Activated CD4-positive, alpha-beta T cell treated with anti-CD3 and anti-CD28 coated beads, Interleukin-10, Interleukin-2, amounts not matched to agents 100 ng/mL and 50 ng/mL, durations not matched to agents 16 hours and 8 hours (primary cell): ENCODE measurements at regions not wholly inside any gene's neighbourhood (a gene's known extent, or its start where the extent isn't known, plus 50 kb on each side); places are given as distances from the start of the nearest gene placed in this dataset.
A peak's percentile ranks its signal among the peaks of the same experiment; 100 is the strongest.
"Not testable (repeated sequence)": the region's sequence is repeated elsewhere in the genome, so short reads cannot be mapped to it uniquely, and the experiment has no call there.

Experiments
- DNase-seq: peaks from one replicate; pipeline ENCODE4 v3.0.0-alpha.2; 2020

- DNase-seq = no peak
These were observed 681.0 kb downstream of the RPL10L start for GRCh38 chr14:45970621-45971020.

- no peak for DNase-seq
These were observed 683.5 kb downstream of the RPL10L start for GRCh38 chr14:45968037-45968436.

GRCh38 chr14:45949479-45949878 lies 696.5 kb upstream of the MIS18BP1 start:
- DNase-seq = no peak

GRCh38 chr14:45947830-45948229 lies 694.8 kb upstream of the MIS18BP1 start:
- DNase-seq = no peak

GRCh38 chr14:45946251-45946650 lies 693.2 kb upstream of the MIS18BP1 start:
- DNase-seq = no peak

- no peak for DNase-seq
These were observed 687.3 kb upstream of the MIS18BP1 start for GRCh38 chr14:45940318-45940717.

- no peak for DNase-seq
These were observed 686.6 kb upstream of the MIS18BP1 start for GRCh38 chr14:45939572-45939971.

- not testable (repeated sequence) for DNase-seq
These were observed 667.0 kb upstream of the MIS18BP1 start for GRCh38 chr14:45919995-45920394.

- DNase-seq = no peak
These were observed 663.4 kb upstream of the MIS18BP1 start for GRCh38 chr14:45916340-45916953.

- no peak for DNase-seq
These were observed 654.8 kb upstream of the MIS18BP1 start for GRCh38 chr14:45907782-45908181.

GRCh38 chr14:45906257-45906656 lies 653.3 kb upstream of the MIS18BP1 start:
- DNase-seq = peak; percentile 4

- no peak for DNase-seq
These were observed 652.7 kb upstream of the MIS18BP1 start for GRCh38 chr14:45905672-45906071.

- DNase-seq = no peak
These were observed 651.3 kb upstream of the MIS18BP1 start for GRCh38 chr14:45904314-45904713.

- no peak for DNase-seq
These were observed 649.2 kb upstream of the MIS18BP1 start for GRCh38 chr14:45902241-45902640.

GRCh38 chr14:45897439-45897838 lies 644.4 kb upstream of the MIS18BP1 start:
- DNase-seq = no peak

GRCh38 chr14:45893127-45893526 lies 640.1 kb upstream of the MIS18BP1 start:
- DNase-seq = no peak

- DNase-seq = no peak
These were observed 638.5 kb upstream of the MIS18BP1 start for GRCh38 chr14:45891417-45892080.

GRCh38 chr14:45888766-45889285 lies 635.8 kb upstream of the MIS18BP1 start:
- DNase-seq = not testable (repeated sequence)

GRCh38 chr14:45877981-45878380 lies 625.0 kb upstream of the MIS18BP1 start:
- no peak for DNase-seq

GRCh38 chr14:45868863-45869262 lies 615.9 kb upstream of the MIS18BP1 start:
- no peak for DNase-seq

GRCh38 chr14:45868377-45868776 lies 615.4 kb upstream of the MIS18BP1 start:
- no peak for DNase-seq

GRCh38 chr14:45867046-45867894 lies 614.3 kb upstream of the MIS18BP1 start:
- no peak for DNase-seq

GRCh38 chr14:45838597-45838996 lies 585.6 kb upstream of the MIS18BP1 start:
- no peak for DNase-seq

GRCh38 chr14:45819107-45819506 lies 566.1 kb upstream of the MIS18BP1 start:
- no peak for DNase-seq
